Small intestine (tissue), 7 donors: ENCODE measurements at regions not wholly inside any gene's neighbourhood (a gene's known extent, or its start where the extent isn't known, plus 50 kb on each side); places are given as distances from the start of the nearest gene placed in this dataset.
A peak's percentile ranks its signal among the peaks of the same experiment; 100 is the strongest.
"Not testable (repeated sequence)": the region's sequence is repeated elsewhere in the genome, so short reads cannot be mapped to it uniquely, and the experiment has no call there.

Experiments
- DNase-seq, 2 donors: peaks; one replicate each; pipeline versions ENCODE4 v3.0.0 to v3.0.0-alpha.2; 2013
- FAIRE-seq: peaks from 2 replicates; lab custom pipeline; 2012; peaks lifted over from hg19 to GRCh38; lab: Jason Lieb, UNC
- H3K27ac ChIP-seq, 3 donors: one replicate each; pipeline ENCODE4 v1.5.1; 2013; ENCODE audit warnings: low read length in 2 of 3, mild to moderate bottlenecking in 2 of 3, control low read depth in 1 of 3, inconsistent platforms in 1 of 3, low read depth in 1 of 3, moderate library complexity in 1 of 3
- H3K27me3 ChIP-seq, 3 donors: one replicate each; pipeline ENCODE4 v1.6.1; 2013; ENCODE audit warnings: low read length in 3 of 3, inconsistent platforms in 1 of 3; ENCODE audit not compliant: control insufficient read depth in 3 of 3, insufficient read depth in 3 of 3
- H3K36me3 ChIP-seq, 3 donors: one replicate each; pipeline ENCODE4 v1.6.1; 2013; ENCODE audit warnings: low read length in 3 of 3, inconsistent platforms in 1 of 3, low read depth in 1 of 3, mild to moderate bottlenecking in 1 of 3, moderate library complexity in 1 of 3; ENCODE audit not compliant: control insufficient read depth in 3 of 3, insufficient read depth in 2 of 3
- H3K4me1 ChIP-seq, 3 donors: one replicate each; pipeline ENCODE4 v1.6.1; 2013; ENCODE audit warnings: low read length in 2 of 3, inconsistent platforms in 1 of 3, low read depth in 1 of 3, mild to moderate bottlenecking in 1 of 3, moderate library complexity in 1 of 3; ENCODE audit not compliant: control insufficient read depth in 3 of 3, insufficient read depth in 2 of 3
- H3K4me3 ChIP-seq, 3 donors: one replicate each; pipeline ENCODE4 v1.5.1; 2013; ENCODE audit warnings: low read length in 3 of 3, control low read depth in 1 of 3, inconsistent platforms in 1 of 3, low read depth in 1 of 3, mild to moderate bottlenecking in 1 of 3, moderate library complexity in 1 of 3
- H3K9me3 ChIP-seq, 2 donors: one replicate each; pipeline ENCODE4 v1.6.1; 2013; ENCODE audit warnings: low read depth in 1 of 2, low read length in 1 of 2; ENCODE audit not compliant: control insufficient read depth in 2 of 2, insufficient read depth in 1 of 2
- WGBS, 3 donors: extraction: QIAGEN DNeasy Blood & Tissue Kit; methylation state at CpG; one replicate each; pipeline ENCODE4 v1.1.7; 2013; 5-methylcytosine and 5-hydroxymethylcytosine counted together
- donor health status: healthy with polysubstance abuse.
- donor health status: control.
- donor health status: control.
- donor health status: Bipolar disorder and iron deficiency.
- donor health status: healthy.

DNA sequence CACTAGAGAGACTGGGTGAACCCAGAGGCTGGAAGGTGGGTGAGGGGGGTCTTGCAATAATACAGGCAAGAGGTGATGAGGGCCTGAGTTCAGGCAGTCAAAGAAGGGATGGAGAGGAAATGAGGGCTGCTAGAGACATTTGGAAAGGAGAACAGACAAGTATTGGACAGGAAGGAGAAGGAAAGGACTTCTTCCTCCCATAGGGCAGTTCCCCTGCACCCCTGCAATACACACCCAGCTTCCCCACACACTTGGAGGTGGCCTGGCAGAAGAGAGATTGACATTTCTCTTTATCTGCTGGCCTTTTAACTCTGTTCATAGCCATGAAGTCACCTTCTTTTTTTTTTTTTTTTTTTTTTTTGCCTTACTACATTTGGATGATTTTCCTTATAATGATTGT is 68.9 kb upstream of the ZNG1B start:
- not testable (repeated sequence) for DNase-seq, FAIRE-seq
- peaks cover 0 to 11% (median 0%) of the 10 kb centered on the region in 3 donors for H3K4me1 ChIP-seq

GRCh38 chr2:113366821-113367220 is 70.7 kb upstream of the ZNG1B start:
- not testable (repeated sequence) for H3K9me3 ChIP-seq, H3K4me3 ChIP-seq, DNase-seq, H3K27ac ChIP-seq, H3K36me3 ChIP-seq, H3K27me3 ChIP-seq, FAIRE-seq
- WGBS, 3 donors, result 60 to 69% (median 68%) methylated on average over 4 of the region's 4 CpGs
- H3K4me1 ChIP-seq, result peaks cover 0 to 11% (median 0%) of the 10 kb centered on the region in 3 donors

More for the DNA sequence above, 68.9 kb upstream of the ZNG1B start:
- H3K4me3 ChIP-seq, H3K9me3 ChIP-seq, H3K27me3 ChIP-seq, H3K27ac ChIP-seq, H3K36me3 ChIP-seq: not testable (repeated sequence)

- WGBS, 3 donors, result 63 to 82% (median 80%) methylated on average over 2 of the region's 2 CpGs
- peaks cover 0 to 11% (median 0%) of the 10 kb centered on the region in 3 donors for H3K4me1 ChIP-seq
- H3K27ac ChIP-seq, FAIRE-seq, H3K27me3 ChIP-seq, H3K9me3 ChIP-seq, H3K4me3 ChIP-seq, H3K36me3 ChIP-seq: not testable (repeated sequence)
- peak in 1 of 2 donors; percentile 26 for DNase-seq
Measured at GRCh38 chr2:113365791-113366190, 71.7 kb upstream of the ZNG1B start.

GRCh38 chr2:113365290-113365689 is 72.2 kb upstream of the ZNG1B start:
- H3K4me1 ChIP-seq, result peaks cover 0 to 11% (median 0%) of the 10 kb centered on the region in 3 donors
- not testable (repeated sequence) for H3K36me3 ChIP-seq, H3K27me3 ChIP-seq, H3K27ac ChIP-seq, H3K9me3 ChIP-seq, H3K4me3 ChIP-seq, FAIRE-seq
- peak in 1 of 2 donors; percentile 32 for DNase-seq

DNA sequence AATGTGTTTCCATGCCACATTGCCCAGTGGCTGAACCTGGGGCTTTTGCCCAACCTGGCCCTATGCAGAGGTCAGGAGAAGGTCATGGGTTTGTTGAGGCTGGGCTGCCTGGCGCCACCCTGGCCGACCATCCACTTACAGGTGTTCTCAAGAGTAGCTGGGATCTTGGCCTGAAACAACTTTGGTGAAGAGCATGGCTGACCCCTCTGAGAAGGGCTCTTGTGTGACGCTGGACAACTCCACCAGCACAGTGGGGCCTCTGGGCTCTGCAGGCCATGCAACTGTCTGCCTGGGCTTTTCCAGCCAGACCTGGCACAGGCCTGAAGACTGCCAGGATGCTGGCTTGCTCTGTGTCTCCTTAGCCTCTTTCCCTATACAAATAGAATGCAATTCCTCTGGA is 76.4 kb upstream of the ZNG1B start:
- Histone ChIP-seq H3K4me3 (no peak overlapping the region), H3K9me3 (no peaks in the 10 kb centered on the region), H3K36me3 (no peaks in the 10 kb centered on the region), H3K4me1 (peaks cover 0 to 11% (median 0%) of the 10 kb centered on the region in 3 donors), H3K27ac (no peak overlapping the region), H3K27me3 (no peaks in the 10 kb centered on the region)
- DNase-seq, result no peak
- FAIRE-seq, result no peak
- 95 to 97% (median 95%) methylated on average over 3 of the region's 3 CpGs for WGBS, 3 donors

GRCh38 chr2:113357071-113357470 is 78.3 kb upstream of the PAX8 start:
- no peaks in the 10 kb centered on the region for H3K27me3 ChIP-seq
- WGBS, 3 donors, result 87 to 96% (median 87%) methylated on average over 3 of the region's 3 CpGs
- no peak for FAIRE-seq

DNA sequence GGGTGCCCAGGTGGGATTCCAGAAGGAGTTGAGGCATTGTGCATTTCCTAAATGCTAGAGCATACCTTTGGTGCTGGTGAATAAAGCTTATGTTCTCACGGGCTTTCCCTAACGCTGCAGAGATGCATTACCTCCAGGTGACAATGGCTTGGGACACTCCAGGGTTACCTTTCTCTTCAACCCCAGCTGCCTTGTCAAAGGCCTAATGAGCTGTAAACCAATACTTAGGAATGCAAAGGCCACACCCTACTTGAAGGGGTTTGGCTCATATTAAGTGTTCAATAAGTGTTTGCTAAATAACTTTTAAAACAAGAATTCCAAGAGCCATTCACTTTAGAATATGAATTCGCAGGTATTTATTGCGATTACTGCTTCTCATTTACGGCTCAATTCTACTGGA is 77.6 kb upstream of the PAX8 start:
- H3K9me3 ChIP-seq, H3K4me3 ChIP-seq, FAIRE-seq, H3K27me3 ChIP-seq, H3K4me1 ChIP-seq, H3K27ac ChIP-seq, DNase-seq, H3K36me3 ChIP-seq: not testable (repeated sequence)
- 88 to 95% (median 93%) methylated on average over 5 of the region's 5 CpGs for WGBS, 3 donors

More at GRCh38 chr2:113357071-113357470, 78.3 kb upstream of the PAX8 start:
- Histone ChIP-seq H3K27ac (no peak overlapping the region), H3K9me3 (no peaks in the 10 kb centered on the region), H3K36me3 (no peaks in the 10 kb centered on the region), H3K4me1 (peaks cover 0 to 9% (median 0%) of the 10 kb centered on the region in 3 donors), H3K4me3 (no peak overlapping the region)
- no peak for DNase-seq

- H3K36me3 ChIP-seq, H3K4me3 ChIP-seq, H3K27me3 ChIP-seq, FAIRE-seq, H3K4me1 ChIP-seq, H3K9me3 ChIP-seq: not testable (repeated sequence)
- peak overlapping the region in 1 of 3 donors; percentile 35 for H3K27ac ChIP-seq
- DNase-seq, result peak in 1 of 2 donors; percentile 64
- 39 to 61% (median 56%) methylated on average over 8 of the region's 8 CpGs for WGBS, 3 donors
Measured at GRCh38 chr2:113355339-113356015, 76.8 kb upstream of the PAX8 start.
